SK-N-DZ (cell line): ENCODE measurements at regions not wholly inside any gene's neighbourhood (a gene's known extent, or its start where the extent isn't known, plus 50 kb on each side); places are given as distances from the start of the nearest gene placed in this dataset.

Source experiments
- DNase-seq: peaks from one replicate; pipeline ENCODE4 v3.0.0-alpha.2; 2015; ENCODE audit warnings: low spot score

GRCh38 chr22:27139935-27140511, 482.6 kb downstream of the MIAT start:
- DNase-seq: no peak

GRCh38 chr22:27142286-27142685, 484.9 kb downstream of the MIAT start:
- DNase-seq: no peak

GRCh38 chr22:27144321-27144720, 486.9 kb downstream of the MIAT start:
- DNase-seq: no peak

GRCh38 chr22:27146866-27147633, 489.7 kb downstream of the MIAT start:
- DNase-seq: no peak

- no peak for DNase-seq
Measured at GRCh38 chr22:27148055-27148454, 490.7 kb downstream of the MIAT start.

- no peak for DNase-seq
Measured at GRCh38 chr22:27148886-27149470, 491.6 kb downstream of the MIAT start.

GRCh38 chr22:27149921-27150543, 492.6 kb downstream of the MIAT start:
- no peak for DNase-seq

- DNase-seq: no peak
Measured at GRCh38 chr22:27150544-27150941, 493.2 kb downstream of the MIAT start.

- DNase-seq: no peak
Measured at GRCh38 chr22:27151407-27151806, 494.0 kb downstream of the MIAT start.

GRCh38 chr22:27152033-27152432, 494.6 kb downstream of the MIAT start:
- no peak for DNase-seq

GRCh38 chr22:27152883-27153282, 495.5 kb downstream of the MIAT start:
- DNase-seq: no peak

GRCh38 chr22:27153386-27153785, 496.0 kb downstream of the MIAT start:
- DNase-seq: no peak

GRCh38 chr22:27154717-27155116, 497.3 kb downstream of the MIAT start:
- no peak for DNase-seq

- DNase-seq: no peak
Measured at GRCh38 chr22:27156821-27157489, 499.6 kb downstream of the MIAT start.

- no peak for DNase-seq
Measured at GRCh38 chr22:27157666-27158370, 500.4 kb downstream of the MIAT start.

GRCh38 chr22:27159016-27159415, 501.6 kb downstream of the MIAT start:
- DNase-seq: no peak

GRCh38 chr22:27159716-27160295, 502.4 kb downstream of the MIAT start:
- DNase-seq: no peak

GRCh38 chr22:27163162-27164137, 506.1 kb downstream of the MIAT start:
- DNase-seq: no peak

GRCh38 chr22:27164781-27165503, 507.6 kb downstream of the MIAT start:
- DNase-seq: no peak
